ENCODE measurements at regions not wholly inside any gene's neighbourhood (a gene's known extent, or its start where the extent isn't known, plus 50 kb on each side); places are given as distances from the start of the nearest gene placed in this dataset.

DNA sequence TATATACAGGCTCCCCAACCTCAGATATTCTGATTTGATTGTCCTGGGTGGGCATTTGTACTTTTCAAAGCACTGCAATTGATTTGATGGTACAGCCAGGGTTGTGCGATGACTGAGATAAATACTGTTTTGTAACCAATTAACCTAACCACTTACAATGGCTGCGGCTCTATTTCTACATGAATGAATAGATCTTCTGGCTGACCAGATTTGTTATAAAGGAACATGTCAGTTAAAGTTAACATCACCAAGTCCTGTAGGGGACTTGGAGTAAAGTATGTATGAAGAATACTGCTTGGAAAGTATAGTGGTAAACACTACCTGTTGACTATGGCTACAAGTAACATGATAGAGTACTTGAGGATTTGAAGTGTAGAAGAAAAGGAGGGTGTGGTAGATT lies 369.2 kb upstream of the JAG1 start:
- in situ Hi-C loops (cut with HindIII; ENCODE audit: low sequenced_read_pairs) = no loop called here
- TF ChIP-seq, protein P1, sequence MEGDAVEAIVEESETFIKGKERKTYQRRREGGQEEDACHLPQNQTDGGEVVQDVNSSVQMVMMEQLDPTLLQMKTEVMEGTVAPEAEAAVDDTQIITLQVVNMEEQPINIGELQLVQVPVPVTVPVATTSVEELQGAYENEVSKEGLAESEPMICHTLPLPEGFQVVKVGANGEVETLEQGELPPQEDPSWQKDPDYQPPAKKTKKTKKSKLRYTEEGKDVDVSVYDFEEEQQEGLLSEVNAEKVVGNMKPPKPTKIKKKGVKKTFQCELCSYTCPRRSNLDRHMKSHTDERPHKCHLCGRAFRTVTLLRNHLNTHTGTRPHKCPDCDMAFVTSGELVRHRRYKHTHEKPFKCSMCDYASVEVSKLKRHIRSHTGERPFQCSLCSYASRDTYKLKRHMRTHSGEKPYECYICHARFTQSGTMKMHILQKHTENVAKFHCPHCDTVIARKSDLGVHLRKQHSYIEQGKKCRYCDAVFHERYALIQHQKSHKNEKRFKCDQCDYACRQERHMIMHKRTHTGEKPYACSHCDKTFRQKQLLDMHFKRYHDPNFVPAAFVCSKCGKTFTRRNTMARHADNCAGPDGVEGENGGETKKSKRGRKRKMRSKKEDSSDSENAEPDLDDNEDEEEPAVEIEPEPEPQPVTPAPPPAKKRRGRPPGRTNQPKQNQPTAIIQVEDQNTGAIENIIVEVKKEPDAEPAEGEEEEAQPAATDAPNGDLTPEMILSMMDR (IDR thresholded peaks at IDR 0.05; ENCODE audit: low read depth, low read length, missing control alignments) = no peak

DNA sequence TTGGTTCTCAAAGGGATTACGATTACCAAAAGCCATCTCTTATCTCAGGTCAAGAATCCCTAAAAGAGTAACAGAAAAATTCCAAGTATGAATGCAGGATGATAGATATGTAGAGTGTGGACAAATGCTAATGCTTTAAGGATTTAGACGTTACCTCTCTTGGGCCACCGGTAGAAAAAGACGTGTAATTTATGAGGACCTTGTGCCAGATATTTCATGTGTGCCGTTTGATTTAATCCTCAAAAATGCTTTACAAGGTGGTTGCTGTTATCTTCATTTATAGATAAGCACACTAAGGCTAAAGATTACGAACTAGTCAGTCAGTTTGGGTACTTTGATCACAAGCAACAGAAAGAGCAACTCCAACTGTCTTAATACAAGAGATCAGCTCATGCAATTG lies 370.8 kb upstream of the JAG1 start:
- H3K4me3 ChIP-seq (ENCODE audit: low read depth, low read length) = no peak overlapping the region
- TF ChIP-seq, protein P1 (IDR thresholded peaks at IDR 0.05; ENCODE audit: low read depth, low read length, missing control alignments) = no peak
- in situ Hi-C loops (cut with HindIII; ENCODE audit: low sequenced_read_pairs) = no loop called here

More for the DNA sequence above, 369.2 kb upstream of the JAG1 start:
- DNase-seq (ENCODE audit: low read depth) = no peak
- no peak overlapping the region for H3K4me3 ChIP-seq (ENCODE audit: low read depth, low read length)

DNA sequence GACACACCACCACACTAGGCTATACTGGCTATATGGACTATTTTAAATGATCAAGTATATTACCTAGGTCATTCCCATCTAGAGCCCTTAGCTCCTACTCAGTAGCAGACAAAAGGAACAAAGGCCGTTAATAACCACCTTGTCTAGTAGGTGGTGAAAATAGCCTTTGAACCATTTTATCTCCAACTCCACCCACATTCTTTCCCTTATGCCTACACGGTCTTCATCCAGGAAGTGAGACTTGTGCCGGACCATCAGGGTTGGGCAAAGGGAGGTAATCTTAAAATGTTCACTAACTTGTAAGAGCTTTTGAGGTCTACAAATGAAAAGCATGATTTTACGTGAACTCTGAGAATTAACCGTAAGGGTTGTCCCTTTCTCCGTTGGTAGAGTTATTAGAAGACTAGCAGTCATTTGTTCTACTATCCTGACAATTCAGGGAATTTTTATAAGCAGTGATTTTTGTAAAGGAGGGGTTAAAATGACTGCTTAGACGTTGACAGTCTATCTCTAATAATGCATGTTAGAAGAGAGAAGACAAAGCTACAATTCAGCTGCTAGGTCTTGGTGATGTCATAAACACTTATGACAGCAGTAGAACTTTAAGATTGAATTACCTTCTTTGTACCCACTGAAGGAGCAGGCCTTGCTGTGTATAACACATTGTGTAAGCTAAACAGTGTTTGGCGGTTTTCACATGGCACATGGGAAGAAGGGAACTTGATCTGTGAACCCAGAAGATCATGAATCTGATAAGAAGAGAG lies 371.8 kb upstream of the JAG1 start:
- in situ Hi-C loops (cut with HindIII; ENCODE audit: low sequenced_read_pairs) = no loop called here
- DNase-seq (ENCODE audit: low read depth) = no peak
- TF ChIP-seq, protein P1 (IDR thresholded peaks at IDR 0.05; ENCODE audit: low read depth, low read length, missing control alignments) = no peak
- no peak overlapping the region for H3K4me3 ChIP-seq (ENCODE audit: low read depth, low read length)

More for the DNA sequence above, 370.8 kb upstream of the JAG1 start:
- no peak for DNase-seq (ENCODE audit: low read depth)

DNA sequence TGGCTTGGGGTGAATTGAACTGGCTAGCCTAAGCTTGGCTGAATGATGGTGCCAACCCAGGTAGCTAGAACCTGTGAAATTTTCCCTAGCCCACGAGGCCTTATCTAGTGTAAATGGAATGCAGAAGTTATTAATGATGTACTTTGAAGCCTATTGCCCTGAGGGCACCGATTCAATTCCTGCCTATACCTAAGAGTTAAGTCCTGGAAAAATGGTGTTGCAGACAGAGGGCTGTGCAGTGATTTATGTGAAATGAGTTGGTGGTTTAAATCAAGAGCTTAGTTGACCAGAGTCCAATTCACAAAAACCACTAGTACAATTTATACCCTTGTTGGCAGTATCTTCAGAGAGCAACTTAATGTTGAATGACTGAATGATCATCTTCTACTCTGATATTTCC lies 373.8 kb upstream of the JAG1 start:
- in situ Hi-C loops (cut with HindIII; ENCODE audit: low sequenced_read_pairs) = no loop called here
- TF ChIP-seq, protein P1 (IDR thresholded peaks at IDR 0.05; ENCODE audit: low read depth, low read length, missing control alignments) = no peak
- H3K4me3 ChIP-seq (ENCODE audit: low read depth, low read length) = no peak overlapping the region
- DNase-seq (ENCODE audit: low read depth) = peak; percentile 28

DNA sequence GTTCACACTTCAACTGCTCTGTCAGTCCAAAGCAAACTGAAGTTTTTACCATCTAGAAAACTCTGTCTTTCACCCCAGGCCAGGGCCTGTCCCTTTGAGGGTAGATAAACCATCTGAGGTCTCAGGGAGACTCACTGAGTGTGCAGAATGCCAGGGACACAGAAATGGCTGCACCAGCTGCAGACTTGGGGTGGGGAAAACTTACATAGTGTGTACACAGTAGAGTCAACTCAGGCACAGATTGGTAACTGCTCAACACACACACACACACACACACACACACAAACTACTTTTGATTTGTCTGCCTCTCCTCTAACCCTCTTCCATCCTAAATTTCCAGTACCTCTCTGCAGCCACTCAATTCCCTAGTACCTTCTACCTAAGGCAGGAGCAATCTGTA lies 374.9 kb upstream of the JAG1 start:
- in situ Hi-C loops (cut with HindIII; ENCODE audit: low sequenced_read_pairs) = no loop called here
- no peak for DNase-seq (ENCODE audit: low read depth)
- TF ChIP-seq, protein P1 (IDR thresholded peaks at IDR 0.05; ENCODE audit: low read depth, low read length, missing control alignments) = no peak
- no peak overlapping the region for H3K4me3 ChIP-seq (ENCODE audit: low read depth, low read length)

DNA sequence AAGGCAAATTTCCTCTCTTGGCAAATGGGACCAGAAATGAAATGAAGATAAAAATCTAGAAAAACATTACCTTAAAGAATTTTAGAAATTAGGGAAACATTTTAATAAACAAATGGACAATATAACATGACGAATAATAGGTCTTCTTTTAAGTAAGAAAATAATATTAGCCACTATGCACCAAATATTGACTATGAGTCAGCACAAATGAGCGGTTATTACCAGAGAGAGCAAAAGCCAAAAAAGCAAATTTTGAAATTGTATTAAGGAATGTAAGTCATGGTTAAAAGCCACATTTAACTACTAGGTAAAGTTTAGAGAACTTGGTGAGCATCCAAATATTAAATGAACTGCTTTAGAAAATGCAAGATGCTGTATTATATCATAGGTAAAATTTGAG lies 376.6 kb upstream of the JAG1 start:
- H3K4me3 ChIP-seq (ENCODE audit: low read depth, low read length) = no peak overlapping the region
- DNase-seq (ENCODE audit: low read depth) = no peak
- in situ Hi-C loops (cut with HindIII; ENCODE audit: low sequenced_read_pairs) = no loop called here
- TF ChIP-seq, protein P1 (IDR thresholded peaks at IDR 0.05; ENCODE audit: low read depth, low read length, missing control alignments) = no peak

Measured in astrocyte of the cerebellum (primary cell).